H9 (cell line): ENCODE measurements at regions not wholly inside any gene's neighbourhood (a gene's known extent, or its start where the extent isn't known, plus 50 kb on each side); places are given as distances from the start of the nearest gene placed in this dataset.

Experiments used
- DNase-seq: peaks from one replicate; pipeline ENCODE4 v3.0.0-alpha.2; 2017
- H2AFZ ChIP-seq: one replicate; pipeline ENCODE4 v1.6.1; 2013; ENCODE audit warnings: mild to moderate bottlenecking, low read length, control low read depth, moderate library complexity
- H2AK5ac ChIP-seq: 2 replicates; pipeline ENCODE4 v1.6.1; 2013; ENCODE audit warnings: low read length, control low read depth, mixed read lengths; ENCODE audit not compliant: insufficient read length
- H2BK120ac ChIP-seq: one replicate; pipeline ENCODE4 v1.6.1; 2013; ENCODE audit warnings: low read depth, mild to moderate bottlenecking, low read length, control low read depth, inconsistent platforms; ENCODE audit not compliant: poor library complexity, severe bottlenecking
- H2BK12ac ChIP-seq: 2 replicates; pipeline ENCODE4 v1.6.1; 2013; ENCODE audit warnings: low read length, control low read depth, mixed read lengths, low read depth; ENCODE audit not compliant: insufficient read length
- H2BK15ac ChIP-seq: 2 replicates; pipeline ENCODE4 v1.6.1; 2013; ENCODE audit warnings: low read depth, low read length, control low read depth
- H2BK20ac ChIP-seq: one replicate; pipeline ENCODE4 v1.6.1; 2013; ENCODE audit warnings: low read depth, mild to moderate bottlenecking, low read length, control low read depth, inconsistent platforms; ENCODE audit not compliant: poor library complexity, severe bottlenecking
- H2BK5ac ChIP-seq: 2 replicates; pipeline ENCODE4 v1.6.1; 2013; ENCODE audit warnings: low read length, control low read depth, mixed read lengths; ENCODE audit not compliant: insufficient read length
- H3K14ac ChIP-seq: 2 replicates; pipeline ENCODE4 v1.6.1; 2013; ENCODE audit warnings: low read length, control low read depth; ENCODE audit not compliant: insufficient read depth
- H3K18ac ChIP-seq: 2 replicates; pipeline ENCODE4 v1.6.1; 2013; ENCODE audit warnings: low read depth, mild to moderate bottlenecking, mixed read lengths, low read length, control low read depth; ENCODE audit not compliant: insufficient read length
- H3K23ac ChIP-seq: 2 replicates; pipeline ENCODE4 v1.6.1; 2013; ENCODE audit warnings: low read length, control low read depth, mixed read lengths, low read depth; ENCODE audit not compliant: insufficient read length
- H3K23me2 ChIP-seq: 2 replicates; pipeline ENCODE4 v1.6.1; 2013; ENCODE audit warnings: low read depth, mild to moderate bottlenecking, mixed read lengths, low read length, control low read depth; ENCODE audit not compliant: insufficient read length, poor library complexity, severe bottlenecking
- H3K27ac ChIP-seq: 2 replicates; pipeline ENCODE4 v1.5.1; 2013; ENCODE audit warnings: low read length, control low read depth, mixed read lengths, low read depth; ENCODE audit not compliant: insufficient read length
- H3K27me3 ChIP-seq: 2 replicates; pipeline ENCODE4 v1.6.1; 2013; ENCODE audit warnings: low read length, control low read depth, inconsistent platforms; ENCODE audit not compliant: insufficient read depth
- H3K4ac ChIP-seq: 2 replicates; pipeline ENCODE4 v1.6.1; 2013; ENCODE audit warnings: low read depth, mild to moderate bottlenecking, control low read depth, inconsistent platforms, low read length, moderate library complexity
- H3K4me1 ChIP-seq: 2 replicates; pipeline ENCODE4 v1.6.1; 2013; ENCODE audit warnings: low read length, control low read depth, inconsistent platforms; ENCODE audit not compliant: insufficient read depth
- H3K4me2 ChIP-seq: 2 replicates; pipeline ENCODE4 v1.6.1; 2013; ENCODE audit warnings: low read length, control low read depth, mixed read lengths; ENCODE audit not compliant: insufficient read length, insufficient read depth
- H3K56ac ChIP-seq: 2 replicates; pipeline ENCODE4 v1.6.1; 2013; ENCODE audit warnings: low read depth, mild to moderate bottlenecking, mixed read lengths, low read length, control low read depth; ENCODE audit not compliant: insufficient read length
- H3K79me1 ChIP-seq: 2 replicates; pipeline ENCODE4 v1.6.1; 2013; ENCODE audit warnings: low read depth, mild to moderate bottlenecking, moderate library complexity, low read length, control low read depth, inconsistent platforms; ENCODE audit not compliant: insufficient read depth, poor library complexity, severe bottlenecking
- H3K79me2 ChIP-seq: 2 replicates; pipeline ENCODE4 v1.6.1; 2013; ENCODE audit warnings: low read length, control low read depth, inconsistent platforms; ENCODE audit not compliant: insufficient read depth
- H3K9ac ChIP-seq: 2 replicates; pipeline ENCODE4 v1.6.1; 2013; ENCODE audit warnings: low read length, control low read depth, mixed read lengths; ENCODE audit not compliant: insufficient read length; ENCODE audit errors: extremely low read depth
- H3K9me3 ChIP-seq: one replicate; pipeline ENCODE4 v1.6.1; 2013; ENCODE audit warnings: low read depth, low read length, inconsistent platforms; ENCODE audit not compliant: control insufficient read depth
- H3T11ph ChIP-seq: one replicate; pipeline ENCODE4 v1.6.1; 2013; ENCODE audit warnings: mild to moderate bottlenecking, low read length, control low read depth, inconsistent platforms
- H4K20me1 ChIP-seq: one replicate; pipeline ENCODE4 v1.6.1; 2013; ENCODE audit not compliant: control insufficient read depth, insufficient read length, insufficient read depth
- H4K5ac ChIP-seq: 2 replicates; pipeline ENCODE4 v1.6.1; 2013; ENCODE audit warnings: low read depth, mild to moderate bottlenecking, mixed read lengths, low read length, control low read depth; ENCODE audit not compliant: insufficient read length
- H4K8ac ChIP-seq: replicated peaks from 2 replicates; pipeline ENCODE4 v1.6.1; 2013; ENCODE audit warnings: low read length, control low read depth, mixed read lengths, low read depth; ENCODE audit not compliant: insufficient read length
- H4K91ac ChIP-seq: 2 replicates; pipeline ENCODE4 v1.6.1; 2013; ENCODE audit warnings: low read depth, mild to moderate bottlenecking, moderate library complexity, mixed read lengths, low read length, control low read depth; ENCODE audit not compliant: insufficient read length
- H3K27ac Mint-ChIP-seq, 3 experiments: 2 replicates in 2 of 3; 3 replicates in 1 of 3; pipeline ENCODE4 v1.8.0; 2020 to 2021; ENCODE audit warnings: mixed read lengths in 3 of 3, mild to moderate bottlenecking in 1 of 3, moderate library complexity in 1 of 3
- H3K27me3 Mint-ChIP-seq: 2 replicates; pipeline ENCODE4 v1.8.0; 2021; ENCODE audit warnings: low read depth, mild to moderate bottlenecking, moderate library complexity, mixed read lengths
- H3K36me3 Mint-ChIP-seq, 3 experiments: 2 replicates in 2 of 3; 3 replicates in 1 of 3; pipeline ENCODE4 v1.8.0; 2020 to 2021; ENCODE audit warnings: low read depth in 3 of 3, mixed read lengths in 3 of 3; ENCODE audit not compliant: insufficient read depth in 1 of 3
- H3K4me1 Mint-ChIP-seq, 2 experiments: 2 replicates each; pipeline ENCODE4 v1.8.0; 2020; ENCODE audit warnings: mixed read lengths in 2 of 2
- H3K4me3 Mint-ChIP-seq, 2 experiments: 2 replicates in 1 of 2; 3 replicates in 1 of 2; pipeline ENCODE4 v1.8.0; 2020 to 2021; ENCODE audit warnings: mild to moderate bottlenecking in 2 of 2, mixed read lengths in 2 of 2, moderate library complexity in 1 of 2
- H3K9me3 Mint-ChIP-seq, 2 experiments: 2 replicates in 1 of 2; 3 replicates in 1 of 2; pipeline ENCODE4 v1.8.0; 2020; ENCODE audit warnings: mild to moderate bottlenecking in 2 of 2, mixed read lengths in 2 of 2, moderate library complexity in 1 of 2
- WGBS: extraction: QIAGEN DNeasy Blood & Tissue Kit; methylation state at CpG from one replicate; pipeline ENCODE4 v1.1.7; 2013; ENCODE audit warnings: missing lambda C conversion rate, low lambda C conversion rate, mixed read lengths; ENCODE audit not compliant: insufficient read length; ENCODE audit errors: extremely low coverage; 5-methylcytosine and 5-hydroxymethylcytosine counted together
- TF ChIP-seq, protein P1 (sequence below): fragments of 200-600 bp; sonication (generic); conservative IDR thresholded peaks from 3 replicates; pipeline ENCODE4 v1.8.0; 2021; ENCODE audit warnings: antibody characterized with exemption, mild to moderate bottlenecking

DNA sequence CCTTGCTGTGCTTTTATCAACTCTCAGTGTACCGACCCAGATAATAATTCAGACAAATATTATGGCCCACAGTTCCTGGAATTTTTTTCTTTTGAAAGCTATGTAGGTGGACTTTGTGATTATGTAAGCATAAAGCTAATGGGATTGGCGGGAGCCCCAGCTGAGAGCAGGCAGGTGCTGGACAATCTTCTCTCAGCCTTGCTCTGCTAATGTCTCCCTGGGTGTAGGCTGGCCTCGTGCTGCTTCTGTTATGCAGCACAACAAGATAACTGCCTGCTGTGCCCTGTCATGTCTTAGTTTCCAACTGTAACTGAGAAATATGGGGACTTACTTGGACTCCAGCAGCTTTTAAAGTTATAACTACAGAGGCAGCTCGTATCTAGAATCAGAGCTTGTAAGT lies 415.0 kb downstream of the PDCD6IP start:
- H3K23me2 ChIP-seq, result no peaks in the 10 kb centered on the region
- H3K23ac ChIP-seq, result no peak overlapping the region
- no CpG with 5 or more reads among the region's 4 CpGs for WGBS

More for the DNA sequence above, 415.0 kb downstream of the PDCD6IP start:
- Histone ChIP-seq H4K91ac (no peak overlapping the region), H3K14ac (no peak overlapping the region), H2AK5ac (no peak overlapping the region), H3K4me1 (no peaks in the 10 kb centered on the region), H2BK12ac (no peak overlapping the region), H3K4me2 (no peak overlapping the region), H2BK5ac (no peak overlapping the region), H2BK20ac (no peak overlapping the region), H3K9ac (no peak overlapping the region), H3K27ac (no peak overlapping the region), H2BK15ac (no peak overlapping the region), H4K20me1 (no peaks in the 10 kb centered on the region), H3K27me3 (no peaks in the 10 kb centered on the region), H3K56ac (no peak overlapping the region), H2BK120ac (no peak overlapping the region), H3K79me1 (no peaks in the 10 kb centered on the region), H4K5ac (no peak overlapping the region), H3K9me3 (no peaks in the 10 kb centered on the region), H4K8ac (no peak overlapping the region), H3K79me2 (no peaks in the 10 kb centered on the region), H3K18ac (no peak overlapping the region), H3T11ph (no peak overlapping the region), H3K4ac (no peak overlapping the region), H2AFZ (no peak overlapping the region)
- H3K36me3 Mint-ChIP-seq, result no peaks in the 10 kb centered on the region
- no peak for DNase-seq
- peaks cover 0 to 5% of the 10 kb centered on the region in 2 experiments; a peak in 2 of 4 replicates for H3K4me1 Mint-ChIP-seq
- no peak overlapping the region for H3K27ac Mint-ChIP-seq
- no peaks in the 10 kb centered on the region for H3K27me3 Mint-ChIP-seq
- H3K4me3 Mint-ChIP-seq, result no peak overlapping the region
- TF ChIP-seq, protein P1, sequence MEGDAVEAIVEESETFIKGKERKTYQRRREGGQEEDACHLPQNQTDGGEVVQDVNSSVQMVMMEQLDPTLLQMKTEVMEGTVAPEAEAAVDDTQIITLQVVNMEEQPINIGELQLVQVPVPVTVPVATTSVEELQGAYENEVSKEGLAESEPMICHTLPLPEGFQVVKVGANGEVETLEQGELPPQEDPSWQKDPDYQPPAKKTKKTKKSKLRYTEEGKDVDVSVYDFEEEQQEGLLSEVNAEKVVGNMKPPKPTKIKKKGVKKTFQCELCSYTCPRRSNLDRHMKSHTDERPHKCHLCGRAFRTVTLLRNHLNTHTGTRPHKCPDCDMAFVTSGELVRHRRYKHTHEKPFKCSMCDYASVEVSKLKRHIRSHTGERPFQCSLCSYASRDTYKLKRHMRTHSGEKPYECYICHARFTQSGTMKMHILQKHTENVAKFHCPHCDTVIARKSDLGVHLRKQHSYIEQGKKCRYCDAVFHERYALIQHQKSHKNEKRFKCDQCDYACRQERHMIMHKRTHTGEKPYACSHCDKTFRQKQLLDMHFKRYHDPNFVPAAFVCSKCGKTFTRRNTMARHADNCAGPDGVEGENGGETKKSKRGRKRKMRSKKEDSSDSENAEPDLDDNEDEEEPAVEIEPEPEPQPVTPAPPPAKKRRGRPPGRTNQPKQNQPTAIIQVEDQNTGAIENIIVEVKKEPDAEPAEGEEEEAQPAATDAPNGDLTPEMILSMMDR, result no peak
- no peaks in the 10 kb centered on the region for H3K9me3 Mint-ChIP-seq
